WI38 (cell line): ENCODE measurements at regions not wholly inside any gene's neighbourhood (a gene's known extent, or its start where the extent isn't known, plus 50 kb on each side); places are given as distances from the start of the nearest gene placed in this dataset.
"Not testable (repeated sequence)": the region's sequence is repeated elsewhere in the genome, so short reads cannot be mapped to it uniquely, and the experiment has no call there.

Experiments
- H3K4me3 ChIP-seq: 2 replicates; pipeline ENCODE4 v1.5.1; 2011; ENCODE audit warnings: low read depth, mild to moderate bottlenecking, control low read depth, low read length
- CTCF ChIP-seq: IDR thresholded peaks from 2 replicates; pipeline ENCODE4 v1.5.1; 2012; ENCODE audit warnings: low read depth, mild to moderate bottlenecking, control low read depth, low read length

GRCh38 chr12:126030573-126030972 is 965.3 kb downstream of the AACS start:
- no peak overlapping the region for H3K4me3 ChIP-seq
- no peak for TF ChIP-seq CTCF

- TF ChIP-seq CTCF, result no peak
Observed at GRCh38 chr12:126033751-126034150, 968.5 kb downstream of the AACS start.

GRCh38 chr12:126036348-126036747 is 971.1 kb downstream of the AACS start:
- H3K4me3 ChIP-seq, result no peak overlapping the region
- no peak for TF ChIP-seq CTCF

More at GRCh38 chr12:126033751-126034150, 968.5 kb downstream of the AACS start:
- H3K4me3 ChIP-seq, result no peak overlapping the region

- TF ChIP-seq CTCF, result no peak
- no peak overlapping the region for H3K4me3 ChIP-seq
Observed at GRCh38 chr12:126038434-126038833, 973.2 kb downstream of the AACS start.

GRCh38 chr12:126040307-126040706 is 975.1 kb downstream of the AACS start:
- H3K4me3 ChIP-seq, result no peak overlapping the region
- no peak for TF ChIP-seq CTCF

GRCh38 chr12:126042286-126042685 is 977.1 kb downstream of the AACS start:
- H3K4me3 ChIP-seq, result no peak overlapping the region
- no peak for TF ChIP-seq CTCF

- H3K4me3 ChIP-seq, result not testable (repeated sequence)
Observed at GRCh38 chr12:126049501-126049900, 984.3 kb downstream of the AACS start.

- H3K4me3 ChIP-seq, result no peak overlapping the region
- TF ChIP-seq CTCF, result no peak
Observed at GRCh38 chr12:126051611-126052107, 986.4 kb downstream of the AACS start.
